ENCODE measurements at regions not wholly inside any gene's neighbourhood (a gene's known extent, or its start where the extent isn't known, plus 50 kb on each side); places are given as distances from the start of the nearest gene placed in this dataset.

DNA sequence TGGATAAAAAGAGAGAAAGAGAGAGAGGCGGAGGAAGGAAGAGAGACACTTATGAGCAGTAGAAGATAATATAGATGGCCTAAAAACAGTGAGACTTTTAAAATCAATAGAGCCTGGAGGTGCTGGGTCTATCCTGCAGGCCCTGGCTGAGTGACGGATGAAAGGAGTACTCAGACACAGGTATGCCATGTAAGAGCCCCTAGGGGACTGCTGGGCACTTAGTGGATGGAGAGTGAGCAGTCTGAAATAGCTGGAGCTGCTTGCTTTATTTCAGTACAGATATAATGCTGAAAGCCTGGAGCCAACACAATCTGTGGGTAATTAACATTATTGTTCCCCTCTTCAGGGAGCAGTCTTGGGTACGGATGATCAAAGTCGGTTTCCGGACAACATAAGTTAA, 578.6 kb downstream of the SPOCK3 start:
- DNase-seq = no peak

DNA sequence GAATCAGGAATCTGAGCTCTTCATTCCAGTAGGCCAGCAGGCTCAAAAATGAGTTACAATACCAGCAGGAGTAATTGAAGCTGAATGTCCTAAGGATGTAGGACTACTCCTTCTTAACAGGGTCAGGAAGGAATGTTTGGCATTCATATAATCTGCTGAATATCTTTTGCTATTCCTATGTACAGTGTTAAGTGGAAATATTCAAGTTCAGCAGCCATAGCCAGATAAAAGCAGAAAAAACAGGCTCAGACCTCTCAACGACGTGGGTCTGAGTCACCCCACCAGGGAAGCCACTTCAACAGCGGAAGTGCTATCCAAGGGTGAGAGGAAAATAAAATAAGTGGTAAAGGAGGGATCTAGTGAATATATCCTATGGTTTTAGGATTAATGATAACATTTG, 577.0 kb downstream of the SPOCK3 start:
- peak; percentile 79 for DNase-seq

DNA sequence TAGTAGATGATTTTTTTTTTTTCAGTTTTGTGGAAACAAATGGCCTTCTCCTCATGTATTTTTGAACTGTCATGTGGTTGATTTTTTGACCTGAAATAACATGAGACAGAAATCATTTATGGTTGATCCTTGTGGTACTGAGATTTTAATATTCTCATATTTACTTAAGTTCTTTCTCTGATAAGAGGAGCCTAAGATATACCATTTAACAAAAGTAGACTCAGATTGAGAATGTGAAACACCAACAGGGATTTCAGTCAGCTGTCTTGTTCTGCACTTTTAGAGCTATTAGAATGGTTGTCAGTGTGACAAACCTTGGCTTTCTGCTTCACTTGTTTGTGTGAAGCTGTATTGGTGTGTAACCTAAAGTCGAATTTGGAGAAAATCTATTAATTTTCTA, 575.7 kb downstream of the SPOCK3 start:
- DNase-seq = no peak

DNA sequence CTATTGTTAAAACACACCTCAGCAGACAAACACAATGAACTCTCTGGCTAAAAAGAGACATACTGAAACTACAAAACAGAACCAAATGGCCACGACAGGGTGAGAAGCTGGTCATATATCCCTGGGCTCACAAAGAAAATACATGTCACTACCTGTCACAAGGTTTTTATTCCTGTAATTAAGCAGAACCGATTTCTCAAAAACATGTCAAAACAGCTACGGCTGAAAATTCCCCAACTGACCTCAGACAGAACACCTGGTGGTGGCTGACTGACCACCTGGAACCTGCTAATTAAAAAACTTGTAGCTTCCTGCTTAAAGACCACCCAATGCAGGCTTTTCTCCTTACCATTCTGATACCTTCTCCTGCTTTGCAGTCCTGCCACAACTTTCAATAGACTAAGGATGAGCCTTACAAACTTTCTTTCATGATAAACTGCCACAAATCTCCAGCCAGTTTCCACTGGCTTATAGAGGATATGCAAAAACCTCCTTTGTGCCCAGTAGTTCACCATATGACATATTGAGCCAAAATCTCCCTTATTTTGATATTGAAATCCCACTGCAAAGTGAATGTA, 571.9 kb downstream of the SPOCK3 start:
- DNase-seq = no peak

DNA sequence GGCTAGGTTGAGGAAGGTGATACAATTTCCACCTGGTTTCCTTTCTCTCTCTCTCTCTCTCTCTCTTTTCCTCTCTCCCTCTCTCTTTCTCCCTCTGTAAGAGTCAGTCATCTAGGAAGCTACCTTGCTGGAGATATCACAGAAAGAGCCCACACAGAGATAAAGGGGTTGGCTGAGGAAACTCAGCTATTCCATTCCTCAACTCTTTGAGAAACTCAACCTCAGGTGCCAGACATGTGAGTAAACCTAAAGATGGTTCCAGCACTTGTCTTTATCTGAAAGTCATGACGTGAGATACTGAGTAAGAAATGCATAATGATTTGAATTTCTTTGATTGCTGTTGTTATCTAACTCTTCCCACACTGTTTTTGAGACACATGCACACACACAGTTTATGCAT, 564.0 kb downstream of the SPOCK3 start:
- DNase-seq = peak; percentile 88

DNA sequence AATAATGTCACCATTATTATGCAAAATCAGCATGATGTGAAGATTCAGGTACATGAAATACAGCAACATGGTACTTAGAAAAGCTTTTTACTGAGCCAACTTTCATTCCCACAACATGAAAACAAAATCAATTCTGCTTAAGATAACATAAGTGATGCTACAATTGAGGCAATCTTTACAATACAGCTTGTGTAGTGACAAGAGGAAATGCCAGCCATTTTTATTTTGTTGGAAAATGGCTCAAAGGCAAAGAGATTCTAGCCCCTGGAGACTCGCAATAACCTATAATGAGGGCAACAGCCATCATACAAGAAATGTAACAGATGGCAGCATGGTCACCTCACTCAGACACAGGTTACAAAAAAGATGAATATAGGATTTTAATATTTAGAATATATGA, 560.4 kb downstream of the SPOCK3 start:
- DNase-seq = no peak

DNA sequence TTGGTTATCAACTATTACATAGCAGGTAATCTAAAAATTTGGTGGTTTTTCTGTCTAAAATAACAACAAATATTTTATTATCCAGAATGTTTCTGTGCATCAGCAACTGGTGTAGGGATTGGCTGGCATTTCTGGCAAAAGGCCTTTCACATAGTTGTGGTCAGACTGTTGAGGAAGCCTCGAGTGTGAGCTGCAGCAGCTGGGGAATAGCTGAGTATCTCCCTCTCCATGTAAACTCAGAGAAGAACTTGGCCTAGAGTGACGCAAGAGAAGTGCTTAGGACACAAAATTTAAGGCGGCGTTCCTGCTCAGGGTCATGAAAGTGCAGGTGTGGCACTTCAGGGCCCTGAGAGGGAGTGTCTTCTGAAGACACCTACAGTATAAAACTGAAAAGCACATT, 558.9 kb downstream of the SPOCK3 start:
- peak; percentile 94 for DNase-seq

DNA sequence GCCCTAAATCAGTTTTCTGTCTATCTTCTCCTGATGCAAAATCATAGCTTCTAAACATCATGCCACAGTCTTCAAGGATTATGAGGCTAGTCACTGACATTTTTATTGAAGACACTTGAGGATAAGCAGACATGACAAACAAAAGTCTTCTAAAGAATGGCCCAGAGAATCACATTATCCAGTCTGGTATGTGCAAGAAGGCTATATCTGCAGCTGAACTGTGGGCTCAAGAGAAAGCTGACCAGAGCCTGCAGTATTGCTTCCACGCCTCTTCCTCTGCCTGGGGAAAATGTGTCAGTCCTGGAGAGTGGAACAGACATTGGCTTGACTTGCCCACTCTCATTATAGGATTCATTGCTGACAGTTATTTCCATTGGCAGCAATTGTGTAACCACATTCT, 553.5 kb downstream of the SPOCK3 start:
- DNase-seq = no peak

DNA sequence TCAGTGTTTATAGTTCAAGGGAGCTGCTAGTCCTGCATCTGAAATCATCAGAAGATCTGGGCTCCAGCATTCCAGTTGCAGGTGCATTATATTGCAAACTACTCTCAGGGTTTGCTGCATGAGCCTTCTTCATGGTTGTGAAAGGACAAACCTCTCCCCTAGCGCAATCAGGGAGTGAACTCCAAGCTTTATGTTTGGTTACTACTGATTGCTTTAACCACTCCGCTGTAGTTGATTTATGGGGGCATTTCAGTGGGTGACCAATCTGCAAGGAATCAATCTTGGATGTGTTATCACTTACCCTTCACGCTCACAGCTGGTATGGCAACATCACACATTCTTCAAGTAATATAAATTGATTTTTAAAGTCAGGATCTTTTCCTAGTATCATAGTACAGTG, 552.1 kb downstream of the SPOCK3 start:
- DNase-seq = no peak
